ENCODE measurements at regions not wholly inside any gene's neighbourhood (a gene's known extent, or its start where the extent isn't known, plus 50 kb on each side); places are given as distances from the start of the nearest gene placed in this dataset.

- TF ChIP-seq ZNF134 (CRISPR knock-in tag; conservative IDR thresholded peaks at IDR 0.05) (no peak), PRMT5 (CRISPR knock-in tag; IDR thresholded peaks at IDR 0.05) (no peak), PPARD (CRISPR knock-in tag; IDR thresholded peaks at IDR 0.05) (no peak), EWSR1 (IDR thresholded peaks at IDR 0.05; ENCODE audit: borderline replicate concordance, low read depth, partially characterized antibody) (no peak), MAFG (tag; conservative IDR thresholded peaks at IDR 0.05) (0 out of 2 replicates have a peak, but pooled peaks have one; percentile 45), ZBED1 (IDR thresholded peaks at IDR 0.05) (no peak), CEBPG (CRISPR knock-in tag; IDR thresholded peaks at IDR 0.05) (no peak), CEBPG (tag; conservative IDR thresholded peaks at IDR 0.05 in 1 of 2, IDR thresholded peaks at IDR 0.05 in 1 of 2) (peak; percentile 84 to 92)
- TF ChIP-seq, protein P1, sequence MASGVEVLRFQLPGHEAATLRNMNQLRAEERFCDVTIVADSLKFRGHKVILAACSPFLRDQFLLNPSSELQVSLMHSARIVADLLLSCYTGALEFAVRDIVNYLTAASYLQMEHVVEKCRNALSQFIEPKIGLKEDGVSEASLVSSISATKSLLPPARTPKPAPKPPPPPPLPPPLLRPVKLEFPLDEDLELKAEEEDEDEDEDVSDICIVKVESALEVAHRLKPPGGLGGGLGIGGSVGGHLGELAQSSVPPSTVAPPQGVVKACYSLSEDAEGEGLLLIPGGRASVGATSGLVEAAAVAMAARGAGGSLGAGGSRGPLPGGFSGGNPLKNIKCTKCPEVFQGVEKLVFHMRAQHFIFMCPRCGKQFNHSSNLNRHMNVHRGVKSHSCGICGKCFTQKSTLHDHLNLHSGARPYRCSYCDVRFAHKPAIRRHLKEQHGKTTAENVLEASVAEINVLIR (CRISPR knock-in tag; IDR thresholded peaks at IDR 0.05): no peak
These were observed 88.4 kb downstream of the C21orf91 start (continued) for GRCh38 chr21:17730782-17731181.

DNA sequence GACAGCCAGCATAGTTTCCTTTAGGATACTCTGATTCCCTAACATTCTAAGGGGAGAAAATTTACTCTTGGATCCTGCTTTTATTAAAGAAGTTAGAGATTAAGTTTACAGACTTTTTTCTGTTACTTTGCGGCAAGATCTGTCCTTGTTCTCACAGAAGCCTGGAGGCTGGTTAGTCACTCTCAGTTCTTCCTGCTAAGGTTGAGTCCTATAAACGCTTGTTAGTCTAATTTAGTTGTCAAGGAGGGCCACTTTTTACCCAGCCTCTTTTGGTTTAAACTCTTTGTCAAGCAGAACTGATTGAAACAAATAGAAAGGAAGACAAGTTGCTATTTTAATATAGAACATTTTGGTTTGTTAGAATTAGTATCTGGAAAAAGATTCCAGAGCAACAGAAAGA, 89.7 kb downstream of the C21orf91 start:
- ATAC-seq (no peak), FAIRE-seq (no peak), DNase-seq (ENCODE audit: extremely low read depth in 1 of 4, low spot score in 3 of 4) (no peak)
- H3K4me2 ChIP-seq (ENCODE audit: insufficient read depth, low read length): no peak overlapping the region
- no peaks in the 10 kb centered on the region; the same call in 1 of the 2 replicates for H4K20me1 ChIP-seq (replicated peaks; ENCODE audit: control insufficient read depth, insufficient read depth, low read length)
- 0% methylated on average over 2 of the region's 2 CpGs for WGBS (ENCODE audit: insufficient coverage, low coverage, missing lambda C conversion rate)
- intact Hi-C loops (cut with micrococcal nuclease): no loop called here
- H3K9me1 ChIP-seq (ENCODE audit: control insufficient read depth, insufficient read depth, low read length): no peaks in the 10 kb centered on the region
- H3K4me1 ChIP-seq (replicated peaks in 1 of 2; ENCODE audit: control insufficient read depth in 2 of 2, insufficient read depth in 2 of 2, low read length in 2 of 2): no peaks in the 10 kb centered on the region
- H3K9ac ChIP-seq (ENCODE audit: insufficient read depth in 1 of 2, low read depth in 2 of 2, low read length in 2 of 2): no peak overlapping the region
- no peaks in the 10 kb centered on the region for H3K79me2 ChIP-seq (ENCODE audit: control insufficient read depth, insufficient read depth, low read length)
- no peak overlapping the region for H2AFZ ChIP-seq (ENCODE audit: low read depth, low read length)
- H3K27me3 ChIP-seq (ENCODE audit: control insufficient read depth in 2 of 2, insufficient read depth in 2 of 2, low read length in 2 of 2): peaks cover 0 to 2% of the 10 kb centered on the region in 2 experiments; a peak in 2 of 5 replicates
- in situ Hi-C loops (cut with MboI): no loop called here
- no TSS peak for BruUV-seq (replicated peaks)
- H3K9me3 ChIP-seq (replicated peaks; ENCODE audit: control insufficient read depth, insufficient read depth, low read depth, low read length): no peaks in the 10 kb centered on the region
- H3K4me3 ChIP-seq: no peak overlapping the region
- H3K27ac ChIP-seq (ENCODE audit: extremely low read depth, low read depth, low read length): no peak overlapping the region
- ChIA-PET POLR2A (no interaction called here), CTCF (ENCODE audit: low intra/inter-chr PET ratio) (no interaction called here)
- H3K36me3 ChIP-seq (ENCODE audit: control insufficient read depth, insufficient read depth, low read length): no peaks in the 10 kb centered on the region
- TF ChIP-seq, protein P2, sequence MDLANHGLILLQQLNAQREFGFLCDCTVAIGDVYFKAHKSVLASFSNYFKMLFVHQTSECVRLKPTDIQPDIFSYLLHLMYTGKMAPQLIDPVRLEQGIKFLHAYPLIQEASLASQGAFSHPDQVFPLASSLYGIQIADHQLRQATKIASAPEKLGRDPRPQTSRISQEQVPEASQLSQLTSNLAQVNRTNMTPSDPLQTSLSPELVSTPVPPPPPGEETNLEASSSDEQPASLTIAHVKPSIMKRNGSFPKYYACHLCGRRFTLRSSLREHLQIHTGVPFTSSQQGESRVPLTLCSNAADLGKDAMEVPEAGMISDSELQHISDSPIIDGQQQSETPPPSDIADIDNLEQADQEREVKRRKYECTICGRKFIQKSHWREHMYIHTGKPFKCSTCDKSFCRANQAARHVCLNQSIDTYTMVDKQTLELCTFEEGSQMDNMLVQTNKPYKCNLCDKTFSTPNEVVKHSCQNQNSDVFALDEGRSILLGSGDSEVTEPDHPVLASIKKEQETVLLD (IDR thresholded peaks at IDR 0.05): no peak
- TF ChIP-seq MAZ (CRISPR knock-in tag; conservative IDR thresholded peaks at IDR 0.05 in 1 of 2, IDR thresholded peaks at IDR 0.05 in 1 of 2) (no peak), THRA (IDR thresholded peaks at IDR 0.05) (no peak), PML (IDR thresholded peaks at IDR 0.05; ENCODE audit: low read length) (no peak), TEAD2 (tag; IDR thresholded peaks at IDR 0.05) (no peak)
- TF ChIP-seq, protein P3, sequence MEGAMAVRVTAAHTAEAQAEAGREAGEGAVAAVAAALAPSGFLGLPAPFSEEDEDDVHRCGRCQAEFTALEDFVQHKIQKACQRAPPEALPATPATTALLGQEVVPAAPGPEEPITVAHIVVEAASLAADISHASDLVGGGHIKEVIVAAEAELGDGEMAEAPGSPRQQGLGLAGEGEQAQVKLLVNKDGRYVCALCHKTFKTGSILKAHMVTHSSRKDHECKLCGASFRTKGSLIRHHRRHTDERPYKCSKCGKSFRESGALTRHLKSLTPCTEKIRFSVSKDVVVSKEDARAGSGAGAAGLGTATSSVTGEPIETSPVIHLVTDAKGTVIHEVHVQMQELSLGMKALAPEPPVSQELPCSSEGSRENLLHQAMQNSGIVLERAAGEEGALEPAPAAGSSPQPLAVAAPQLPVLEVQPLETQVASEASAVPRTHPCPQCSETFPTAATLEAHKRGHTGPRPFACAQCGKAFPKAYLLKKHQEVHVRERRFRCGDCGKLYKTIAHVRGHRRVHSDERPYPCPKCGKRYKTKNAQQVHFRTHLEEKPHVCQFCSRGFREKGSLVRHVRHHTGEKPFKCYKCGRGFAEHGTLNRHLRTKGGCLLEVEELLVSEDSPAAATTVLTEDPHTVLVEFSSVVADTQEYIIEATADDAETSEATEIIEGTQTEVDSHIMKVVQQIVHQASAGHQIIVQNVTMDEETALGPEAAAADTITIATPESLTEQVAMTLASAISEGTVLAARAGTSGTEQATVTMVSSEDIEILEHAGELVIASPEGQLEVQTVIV (CRISPR knock-in tag; IDR thresholded peaks at IDR 0.05; ENCODE audit: borderline replicate concordance): no peak
